ENCODE measurements at regions not wholly inside any gene's neighbourhood (a gene's known extent, or its start where the extent isn't known, plus 50 kb on each side); places are given as distances from the start of the nearest gene placed in this dataset.

GRCh38 chr18:43952398-43952797, 675.1 kb upstream of the SYT4 start:
- ChIA-PET CTCF (no interaction called here), POLR2A (no interaction called here)
- H3K36me3 ChIP-seq (replicated peaks in 1 of 2; ENCODE audit: control extremely low read depth in 1 of 2, control insufficient read depth in 1 of 2, extremely low read depth in 1 of 2, insufficient read depth in 2 of 2, low read length in 1 of 2) = no peaks in the 10 kb centered on the region
- H2AFZ ChIP-seq (ENCODE audit: insufficient read depth, low read depth, low read length, poor library complexity, severe bottlenecking) = no peak overlapping the region
- no peaks in the 10 kb centered on the region for H3K27me3 ChIP-seq (replicated peaks in 1 of 4; ENCODE audit: control extremely low read depth in 1 of 4, control insufficient read depth in 3 of 4, insufficient read depth in 4 of 4, low read length in 3 of 4)
- H3K9ac ChIP-seq (ENCODE audit: low read length) = no peak overlapping the region
- no peaks in the 10 kb centered on the region for H3K79me2 ChIP-seq (ENCODE audit: control insufficient read depth, insufficient read depth, low read length)
- ATAC-seq (ENCODE audit: low read depth) (no peak), DNase-seq (no peak)
- H3K9me3 Mint-ChIP-seq (ENCODE audit: insufficient read depth) = no peaks in the 10 kb centered on the region
- no peak overlapping the region for H3K4me2 ChIP-seq (replicated peaks; ENCODE audit: low read depth, low read length, poor library complexity, severe bottlenecking)
- no peak overlapping the region for H3K4me3 Mint-ChIP-seq
- 93% methylated on average over 3 of the region's 3 CpGs for WGBS (ENCODE audit: insufficient coverage)
- TF ChIP-seq CTCF (IDR thresholded peaks at IDR 0.05) (no peak), EZH2 (IDR thresholded peaks at IDR 0.05; ENCODE audit: borderline replicate concordance, insufficient read depth, low read depth, low read length, poor library complexity, severe bottlenecking) (no peak)
- no peaks in the 10 kb centered on the region for H3K4me1 ChIP-seq (ENCODE audit: control insufficient read depth in 2 of 2, insufficient read depth in 2 of 2, low read length in 2 of 2)
- H4K20me1 ChIP-seq (ENCODE audit: control insufficient read depth, insufficient read depth, low read length, poor library complexity, severe bottlenecking) = no peaks in the 10 kb centered on the region
- intact Hi-C loops (cut with micrococcal nuclease) = no loop called here
- H3K27me3 Mint-ChIP-seq = no peaks in the 10 kb centered on the region
- H3K4me3 ChIP-seq (ENCODE audit: control extremely low read depth in 1 of 5, extremely low read depth in 1 of 5, insufficient read depth in 1 of 5, low read depth in 2 of 5, low read length in 4 of 5) = no peak overlapping the region
- H3K9me3 ChIP-seq (ENCODE audit: control extremely low read depth in 1 of 3, control insufficient read depth in 2 of 3, insufficient read depth in 1 of 3, low read length in 2 of 3) = peaks cover 0 to 3% (median 0%) of the 10 kb centered on the region in 3 donors
- no peaks in the 10 kb centered on the region for H3K4me1 Mint-ChIP-seq
- no peak overlapping the region for H3K27ac Mint-ChIP-seq
- H3K27ac ChIP-seq (ENCODE audit: low read length in 2 of 2) = no peak overlapping the region

GRCh38 chr18:43961722-43962121, 684.4 kb upstream of the SYT4 start:
- no peaks in the 10 kb centered on the region for H3K36me3 ChIP-seq (replicated peaks in 1 of 2; ENCODE audit: control extremely low read depth in 1 of 2, control insufficient read depth in 1 of 2, extremely low read depth in 1 of 2, insufficient read depth in 2 of 2, low read length in 1 of 2)
- peak overlapping the region; percentile 11 for H3K9ac ChIP-seq (ENCODE audit: low read length)
- H3K4me1 ChIP-seq (ENCODE audit: control insufficient read depth in 2 of 2, insufficient read depth in 2 of 2, low read length in 2 of 2) = peaks cover 0 to 3% of the 10 kb centered on the region in 2 donors
- H3K4me1 Mint-ChIP-seq = peaks cover 7% of the 10 kb centered on the region
- H3K9me3 ChIP-seq (ENCODE audit: control extremely low read depth in 1 of 3, control insufficient read depth in 2 of 3, insufficient read depth in 1 of 3, low read length in 2 of 3) = no peaks in the 10 kb centered on the region
- H3K27ac ChIP-seq (ENCODE audit: low read length in 2 of 2) = no peak overlapping the region
- H3K4me3 Mint-ChIP-seq = peak overlapping the region; percentile 55
- WGBS (ENCODE audit: insufficient coverage) = no CpG with 5 or more reads among the region's 3 CpGs
- H2AFZ ChIP-seq (ENCODE audit: insufficient read depth, low read depth, low read length, poor library complexity, severe bottlenecking) = peak overlapping the region; percentile 38
- H3K27me3 Mint-ChIP-seq = no peaks in the 10 kb centered on the region
- no peaks in the 10 kb centered on the region for H4K20me1 ChIP-seq (ENCODE audit: control insufficient read depth, insufficient read depth, low read length, poor library complexity, severe bottlenecking)
- H3K9me3 Mint-ChIP-seq (ENCODE audit: insufficient read depth) = no peaks in the 10 kb centered on the region
- TF ChIP-seq EZH2 (IDR thresholded peaks at IDR 0.05; ENCODE audit: borderline replicate concordance, insufficient read depth, low read depth, low read length, poor library complexity, severe bottlenecking) (no peak), CTCF (IDR thresholded peaks at IDR 0.05) (no peak)
- no peaks in the 10 kb centered on the region for H3K27me3 ChIP-seq (replicated peaks in 1 of 4; ENCODE audit: control extremely low read depth in 1 of 4, control insufficient read depth in 3 of 4, insufficient read depth in 4 of 4, low read length in 3 of 4)
- H3K4me3 ChIP-seq (ENCODE audit: control extremely low read depth in 1 of 5, extremely low read depth in 1 of 5, insufficient read depth in 1 of 5, low read depth in 2 of 5, low read length in 4 of 5) = no peak overlapping the region
- no peak for ATAC-seq (ENCODE audit: low read depth)
- H3K27ac Mint-ChIP-seq = no peak overlapping the region
- DNase-seq = peak; percentile 8
- H3K79me2 ChIP-seq (ENCODE audit: control insufficient read depth, insufficient read depth, low read length) = no peaks in the 10 kb centered on the region
- intact Hi-C loops (cut with micrococcal nuclease) = no loop called here
- POLR2A ChIA-PET = no interaction called here
- peak overlapping the region; percentile 36 for H3K4me2 ChIP-seq (replicated peaks; ENCODE audit: low read depth, low read length, poor library complexity, severe bottlenecking)
- CTCF ChIA-PET = no interaction called here

All from B cell (primary cell).